Skeletal muscle tissue (tissue), 3 donors: ENCODE measurements at regions not wholly inside any gene's neighbourhood (a gene's known extent, or its start where the extent isn't known, plus 50 kb on each side); places are given as distances from the start of the nearest gene placed in this dataset.

ENCODE experiments used
- H3K27ac ChIP-seq: one replicate; pipeline ENCODE4 v1.7.0; 2013; ENCODE audit warnings: mild to moderate bottlenecking, low read depth, low read length, inconsistent platforms
- H3K27me3 ChIP-seq, 3 donors: one replicate each; pipeline ENCODE4 v1.7.0; 2013; ENCODE audit warnings: low read length in 3 of 3; ENCODE audit not compliant: control insufficient read depth in 3 of 3, insufficient read depth in 3 of 3
- H3K36me3 ChIP-seq, 3 donors: one replicate each; pipeline ENCODE4 v1.7.0; 2013; ENCODE audit warnings: low read length in 3 of 3; ENCODE audit not compliant: control insufficient read depth in 3 of 3, insufficient read depth in 3 of 3
- H3K4me1 ChIP-seq, 3 donors: one replicate each; pipeline ENCODE4 v1.7.0; 2013; ENCODE audit warnings: low read length in 3 of 3, mild to moderate bottlenecking in 3 of 3; ENCODE audit not compliant: control insufficient read depth in 3 of 3, insufficient read depth in 3 of 3
- H3K4me3 ChIP-seq, 3 donors: one replicate each; pipeline ENCODE4 v1.7.0; 2013; ENCODE audit warnings: low read length in 3 of 3
- H3K9ac ChIP-seq, 3 donors: one replicate each; pipeline ENCODE4 v1.7.0; 2013; ENCODE audit warnings: low read length in 3 of 3, mild to moderate bottlenecking in 3 of 3, moderate library complexity in 2 of 3, low read depth in 1 of 3
- H3K9me3 ChIP-seq, 3 donors: one replicate each; pipeline ENCODE4 v1.7.0; 2013; ENCODE audit warnings: low read length in 3 of 3; ENCODE audit not compliant: control insufficient read depth in 3 of 3
- donor health status: Osteomylitis.

- Histone ChIP-seq H3K4me3 (no peak overlapping the region), H3K36me3 (no peaks in the 10 kb centered on the region), H3K27me3 (no peaks in the 10 kb centered on the region), H3K27ac (no peak overlapping the region), H3K9me3 (no peaks in the 10 kb centered on the region), H3K4me1 (no peaks in the 10 kb centered on the region), H3K9ac (no peak overlapping the region)
Observed at GRCh38 chr13:106898231-106898630, 330.3 kb upstream of the ARGLU1 start.

GRCh38 chr13:106888148-106888547 lies 320.2 kb upstream of the ARGLU1 start:
- Histone ChIP-seq H3K36me3 (no peaks in the 10 kb centered on the region), H3K27me3 (no peaks in the 10 kb centered on the region), H3K27ac (no peak overlapping the region), H3K4me1 (no peaks in the 10 kb centered on the region), H3K9me3 (no peaks in the 10 kb centered on the region), H3K4me3 (no peak overlapping the region), H3K9ac (no peak overlapping the region)

- H3K27ac ChIP-seq, result no peak overlapping the region
- no peak overlapping the region for H3K4me3 ChIP-seq
- H3K9me3 ChIP-seq, result no peaks in the 10 kb centered on the region
- no peak overlapping the region for H3K9ac ChIP-seq
- no peaks in the 10 kb centered on the region for H3K36me3 ChIP-seq
- H3K4me1 ChIP-seq, result no peaks in the 10 kb centered on the region
- H3K27me3 ChIP-seq, result no peaks in the 10 kb centered on the region
Observed at GRCh38 chr13:106887686-106888085, 319.7 kb upstream of the ARGLU1 start.

GRCh38 chr13:106883976-106884375 lies 316.0 kb upstream of the ARGLU1 start:
- Histone ChIP-seq H3K4me3 (no peak overlapping the region), H3K9ac (no peak overlapping the region), H3K27me3 (no peaks in the 10 kb centered on the region), H3K36me3 (no peaks in the 10 kb centered on the region), H3K27ac (no peak overlapping the region), H3K9me3 (no peaks in the 10 kb centered on the region), H3K4me1 (no peaks in the 10 kb centered on the region)

GRCh38 chr13:106882246-106882645 lies 314.3 kb upstream of the ARGLU1 start:
- Histone ChIP-seq H3K9me3 (no peaks in the 10 kb centered on the region), H3K4me3 (no peak overlapping the region), H3K4me1 (no peaks in the 10 kb centered on the region), H3K9ac (no peak overlapping the region), H3K27me3 (no peaks in the 10 kb centered on the region), H3K36me3 (no peaks in the 10 kb centered on the region), H3K27ac (no peak overlapping the region)

GRCh38 chr13:106879806-106880205 lies 311.9 kb upstream of the ARGLU1 start:
- Histone ChIP-seq H3K9ac (no peak overlapping the region), H3K4me1 (no peaks in the 10 kb centered on the region), H3K9me3 (no peaks in the 10 kb centered on the region), H3K36me3 (no peaks in the 10 kb centered on the region), H3K27me3 (no peaks in the 10 kb centered on the region), H3K4me3 (no peak overlapping the region), H3K27ac (no peak overlapping the region)

- H3K36me3 ChIP-seq, result no peaks in the 10 kb centered on the region
- no peak overlapping the region for H3K27ac ChIP-seq
Observed at GRCh38 chr13:106874323-106874722, 306.4 kb upstream of the ARGLU1 start.

GRCh38 chr13:106873810-106874209 lies 305.9 kb upstream of the ARGLU1 start:
- Histone ChIP-seq H3K9ac (no peak overlapping the region), H3K4me1 (no peaks in the 10 kb centered on the region), H3K27me3 (peaks cover 0 to 3% (median 0%) of the 10 kb centered on the region in 3 donors), H3K4me3 (no peak overlapping the region), H3K9me3 (no peaks in the 10 kb centered on the region), H3K36me3 (no peaks in the 10 kb centered on the region), H3K27ac (no peak overlapping the region)

More at GRCh38 chr13:106874323-106874722, 306.4 kb upstream of the ARGLU1 start:
- no peak overlapping the region for H3K4me3 ChIP-seq
- peaks cover 0 to 3% (median 0%) of the 10 kb centered on the region in 3 donors for H3K27me3 ChIP-seq
- H3K9me3 ChIP-seq, result no peaks in the 10 kb centered on the region
- no peak overlapping the region for H3K9ac ChIP-seq
- no peaks in the 10 kb centered on the region for H3K4me1 ChIP-seq

- no peak overlapping the region for H3K27ac ChIP-seq
- H3K9me3 ChIP-seq, result no peaks in the 10 kb centered on the region
- H3K9ac ChIP-seq, result no peak overlapping the region
- H3K36me3 ChIP-seq, result no peaks in the 10 kb centered on the region
- H3K27me3 ChIP-seq, result peaks cover 0 to 3% (median 0%) of the 10 kb centered on the region in 3 donors
- no peaks in the 10 kb centered on the region for H3K4me1 ChIP-seq
- peak overlapping the region in 1 of 3 donors; percentile 45 for H3K4me3 ChIP-seq
Observed at GRCh38 chr13:106867249-106867648, 299.3 kb upstream of the ARGLU1 start.

GRCh38 chr13:106865716-106866440 lies 297.9 kb upstream of the ARGLU1 start:
- Histone ChIP-seq H3K4me3 (no peak overlapping the region), H3K27me3 (peaks cover 0 to 3% (median 0%) of the 10 kb centered on the region in 3 donors), H3K9ac (no peak overlapping the region), H3K27ac (no peak overlapping the region), H3K4me1 (no peaks in the 10 kb centered on the region), H3K9me3 (no peaks in the 10 kb centered on the region), H3K36me3 (no peaks in the 10 kb centered on the region)
